Chondrocyte (in vitro differentiated cells): ENCODE measurements at regions not wholly inside any gene's neighbourhood (a gene's known extent, or its start where the extent isn't known, plus 50 kb on each side); places are given as distances from the start of the nearest gene placed in this dataset.

ENCODE experiments used
- DNase-seq: peaks from one replicate; pipeline ENCODE4 v3.0.0; 2021; ENCODE audit warnings: mixed read lengths, low spot score
- H3K27ac Mint-ChIP-seq: one replicate; pipeline ENCODE4 v1.8.0; 2021; ENCODE audit warnings: mild to moderate bottlenecking, moderate library complexity, mixed read lengths; ENCODE audit not compliant: unreplicated experiment
- H3K27me3 Mint-ChIP-seq: 2 replicates; pipeline ENCODE4 v1.8.0; 2021; ENCODE audit warnings: low read depth, mixed read lengths
- H3K36me3 Mint-ChIP-seq: 2 replicates; pipeline ENCODE4 v1.8.0; 2021; ENCODE audit warnings: low read depth, mixed read lengths
- H3K4me1 Mint-ChIP-seq: 2 replicates; pipeline ENCODE4 v1.8.0; 2021; ENCODE audit warnings: low read depth, mild to moderate bottlenecking, mixed read lengths
- H3K4me3 Mint-ChIP-seq: one replicate; pipeline ENCODE4 v1.8.0; 2021; ENCODE audit warnings: mild to moderate bottlenecking, moderate library complexity, mixed read lengths; ENCODE audit not compliant: unreplicated experiment
- H3K9me3 Mint-ChIP-seq: 2 replicates; pipeline ENCODE4 v1.8.0; 2021; ENCODE audit warnings: low read depth, mixed read lengths
- CTCF ChIP-seq: fragments of 200-600 bp; sonication (generic); IDR thresholded peaks from 2 replicates; pipeline ENCODE4 v1.5.0; 2021; ENCODE audit warnings: antibody characterized with exemption, mild to moderate bottlenecking, moderate library complexity

GRCh38 chrX:39156051-39156450, 354.8 kb downstream of the MID1IP1 start:
- Mint-ChIP-seq H3K9me3 (no peaks in the 10 kb centered on the region), H3K4me3 (no peak overlapping the region), H3K36me3 (no peaks in the 10 kb centered on the region), H3K4me1 (peaks cover 5% of the 10 kb centered on the region), H3K27me3 (peaks cover 3% of the 10 kb centered on the region), H3K27ac (no peak overlapping the region)
- DNase-seq, result no peak
- TF ChIP-seq CTCF, result no peak

GRCh38 chrX:39157006-39157405, 355.7 kb downstream of the MID1IP1 start:
- Mint-ChIP-seq H3K9me3 (no peaks in the 10 kb centered on the region), H3K27ac (no peak overlapping the region), H3K4me1 (peaks cover 5% of the 10 kb centered on the region), H3K27me3 (peaks cover 6% of the 10 kb centered on the region), H3K4me3 (no peak overlapping the region), H3K36me3 (no peaks in the 10 kb centered on the region)
- DNase-seq, result no peak
- no peak for TF ChIP-seq CTCF

- Mint-ChIP-seq H3K27ac (no peak overlapping the region), H3K36me3 (no peaks in the 10 kb centered on the region), H3K9me3 (no peaks in the 10 kb centered on the region), H3K27me3 (peaks cover 7% of the 10 kb centered on the region), H3K4me1 (peaks cover 5% of the 10 kb centered on the region), H3K4me3 (no peak overlapping the region)
- no peak for TF ChIP-seq CTCF
- no peak for DNase-seq
Observed at GRCh38 chrX:39157796-39158195, 356.5 kb downstream of the MID1IP1 start.

GRCh38 chrX:39158801-39159657, 357.8 kb downstream of the MID1IP1 start:
- Mint-ChIP-seq H3K36me3 (no peaks in the 10 kb centered on the region), H3K4me1 (peaks cover 5% of the 10 kb centered on the region), H3K4me3 (no peak overlapping the region), H3K27me3 (peaks cover 13% of the 10 kb centered on the region), H3K9me3 (peaks cover 4% of the 10 kb centered on the region), H3K27ac (peak overlapping the region; percentile 34)
- DNase-seq, result no peak
- no peak for TF ChIP-seq CTCF

- no peaks in the 10 kb centered on the region for H3K36me3 Mint-ChIP-seq
Observed at GRCh38 chrX:39159921-39160507, 358.8 kb downstream of the MID1IP1 start.

More at GRCh38 chrX:39159921-39160507, 358.8 kb downstream of the MID1IP1 start:
- Mint-ChIP-seq H3K9me3 (peaks cover 4% of the 10 kb centered on the region), H3K27ac (no peak overlapping the region), H3K4me1 (peaks cover 5% of the 10 kb centered on the region), H3K27me3 (peaks cover 16% of the 10 kb centered on the region), H3K4me3 (no peak overlapping the region)
- TF ChIP-seq CTCF, result no peak
- DNase-seq, result no peak
